MCF 10A (cell line): ENCODE measurements at regions not wholly inside any gene's neighbourhood (a gene's known extent, or its start where the extent isn't known, plus 50 kb on each side); places are given as distances from the start of the nearest gene placed in this dataset.

Experiments used
- BruUV-seq: library from RNA; stranded (reverse); fragments of 400-500 nt; replicated peaks from 2 replicates; lab custom pipeline; 2021; lab: Mats Ljungman, UMichigan
- CTCF ChIA-PET: fragments of 300-600 bp; sonication (Branson Sonifier 250); formaldehyde crosslinking; extraction: SDS; loops from one replicate; lab custom pipeline; 2021; ENCODE audit warnings: antibody characterized with exemption, inconsistent platforms; lab: Yijun Ruan, JAX
- POLR2A ChIA-PET: fragments of 300-600, 350-650 bp; sonication (Branson Sonifier 250); formaldehyde crosslinking; extraction: SDS; loops from one replicate; lab custom pipeline; 2020; ENCODE audit warnings: antibody characterized with exemption, inconsistent platforms; lab: Yijun Ruan, JAX
- DNase-seq: peaks from one replicate; pipeline ENCODE4 v3.0.0-alpha.2; 2018; ENCODE audit not compliant: unreplicated experiment
- H3K27ac Mint-ChIP-seq: one replicate; pipeline ENCODE4 v1.8.0; 2022; ENCODE audit warnings: mild to moderate bottlenecking, low read depth, mixed read lengths; ENCODE audit not compliant: unreplicated experiment
- H3K27me3 Mint-ChIP-seq: one replicate; pipeline ENCODE4 v1.8.0; 2022; ENCODE audit warnings: mixed read lengths; ENCODE audit not compliant: insufficient read depth, unreplicated experiment
- H3K36me3 Mint-ChIP-seq: one replicate; pipeline ENCODE4 v1.8.0; 2022; ENCODE audit warnings: mild to moderate bottlenecking, moderate library complexity, mixed read lengths; ENCODE audit not compliant: insufficient read depth, unreplicated experiment
- H3K4me1 Mint-ChIP-seq: one replicate; pipeline ENCODE4 v1.8.0; 2022; ENCODE audit warnings: mixed read lengths; ENCODE audit not compliant: insufficient read depth, unreplicated experiment
- H3K4me3 Mint-ChIP-seq: one replicate; pipeline ENCODE4 v1.8.0; 2022; ENCODE audit warnings: mild to moderate bottlenecking, moderate library complexity, mixed read lengths; ENCODE audit not compliant: unreplicated experiment
- H3K9me3 Mint-ChIP-seq: one replicate; pipeline ENCODE4 v1.8.0; 2022; ENCODE audit warnings: mixed read lengths; ENCODE audit not compliant: unreplicated experiment
- CTCF ChIP-seq: fragments of 200-600 bp; IDR thresholded peaks from one replicate; pipeline ENCODE4 v1.8.0; 2022; ENCODE audit warnings: antibody characterized with exemption, mild to moderate bottlenecking; ENCODE audit not compliant: unreplicated experiment
- intact Hi-C: fragments of 100-400 bp; cut with micrococcal nuclease; formaldehyde crosslinking; loops from 2 replicates; pipeline ENCODE4 v1.14.1; 2022

- intact Hi-C loops = no loop called here
- H3K27ac Mint-ChIP-seq = no peak overlapping the region
- CTCF ChIA-PET = no interaction called here
- H3K27me3 Mint-ChIP-seq = no peaks in the 10 kb centered on the region
- no peaks in the 10 kb centered on the region for H3K36me3 Mint-ChIP-seq
- DNase-seq = no peak
- POLR2A ChIA-PET = no interaction called here
- H3K9me3 Mint-ChIP-seq = peaks cover 9% of the 10 kb centered on the region
- H3K4me3 Mint-ChIP-seq = no peak overlapping the region
- no peaks in the 10 kb centered on the region for H3K4me1 Mint-ChIP-seq
- BruUV-seq = no TSS peak
- TF ChIP-seq CTCF = no peak
Measured at GRCh38 chr1:164466001-164466421, 93.0 kb upstream of the PBX1 start.

GRCh38 chr1:164466429-164466828, 92.6 kb upstream of the PBX1 start:
- H3K4me3 Mint-ChIP-seq = no peak overlapping the region
- ChIA-PET CTCF (no interaction called here), POLR2A (no interaction called here)
- H3K9me3 Mint-ChIP-seq = peaks cover 9% of the 10 kb centered on the region
- no peak overlapping the region for H3K27ac Mint-ChIP-seq
- no peak for TF ChIP-seq CTCF
- no peaks in the 10 kb centered on the region for H3K36me3 Mint-ChIP-seq
- peak; percentile 37 for DNase-seq
- no peaks in the 10 kb centered on the region for H3K4me1 Mint-ChIP-seq
- H3K27me3 Mint-ChIP-seq = no peaks in the 10 kb centered on the region
- intact Hi-C loops = no loop called here
- no TSS peak for BruUV-seq

- Mint-ChIP-seq H3K4me1 (no peaks in the 10 kb centered on the region), H3K9me3 (peaks cover 9% of the 10 kb centered on the region), H3K27me3 (no peaks in the 10 kb centered on the region), H3K36me3 (no peaks in the 10 kb centered on the region), H3K4me3 (no peak overlapping the region), H3K27ac (no peak overlapping the region)
- intact Hi-C loops = no loop called here
- ChIA-PET POLR2A (no interaction called here), CTCF (no interaction called here)
- no peak for DNase-seq
- TF ChIP-seq CTCF = no peak
- BruUV-seq = no TSS peak
Measured at GRCh38 chr1:164470996-164471395, 88.0 kb upstream of the PBX1 start.

DNA sequence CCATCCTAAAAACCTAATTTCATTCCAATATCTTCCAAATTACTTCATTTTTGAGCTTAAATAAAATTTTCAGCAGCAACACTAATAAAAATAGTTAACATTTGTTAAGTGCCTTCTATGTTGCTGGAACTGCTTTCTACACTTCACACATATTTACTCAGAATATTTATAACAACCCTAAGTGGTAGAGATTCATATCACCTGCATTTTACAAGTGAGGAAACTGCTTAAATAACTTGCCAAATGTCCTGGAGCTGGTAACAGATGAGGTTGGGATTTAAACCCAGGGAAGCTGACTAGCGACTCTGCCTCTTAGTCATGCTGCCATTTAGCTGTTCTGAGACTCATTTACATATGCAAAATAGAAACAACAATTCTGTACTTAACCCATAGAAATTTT, 86.1 kb upstream of the PBX1 start:
- H3K9me3 Mint-ChIP-seq = peaks cover 9% of the 10 kb centered on the region
- H3K4me3 Mint-ChIP-seq = no peak overlapping the region
- H3K27me3 Mint-ChIP-seq = no peaks in the 10 kb centered on the region
- DNase-seq = no peak
- no peaks in the 10 kb centered on the region for H3K36me3 Mint-ChIP-seq
- POLR2A ChIA-PET = no interaction called here
- intact Hi-C loops = no loop called here
- H3K27ac Mint-ChIP-seq = no peak overlapping the region
- H3K4me1 Mint-ChIP-seq = no peaks in the 10 kb centered on the region
- CTCF ChIA-PET = no interaction called here
- no peak for TF ChIP-seq CTCF
- BruUV-seq = no TSS peak
